ENCODE measurements at regions not wholly inside any gene's neighbourhood (a gene's known extent, or its start where the extent isn't known, plus 50 kb on each side); places are given as distances from the start of the nearest gene placed in this dataset.

DNA sequence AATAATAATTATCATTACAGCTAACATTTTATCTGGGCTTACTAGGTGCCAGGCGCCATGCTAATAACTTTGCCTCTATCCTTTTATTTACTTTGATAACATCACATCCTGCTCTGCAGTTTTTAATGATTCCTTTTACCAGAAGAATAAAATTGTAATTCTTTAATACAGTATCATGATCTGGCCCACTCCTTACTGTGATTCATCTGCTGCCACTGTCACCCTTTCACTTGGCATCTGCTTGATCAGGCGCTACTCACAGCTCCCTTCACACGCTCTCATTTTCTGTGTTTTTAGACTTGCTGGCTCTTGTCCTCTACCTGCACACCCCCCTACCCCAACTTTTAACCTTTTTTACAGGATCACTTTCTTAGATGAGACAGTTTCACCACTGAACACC lies 167.5 kb downstream of the NTMT2 start:
- no peak for DNase-seq (ENCODE audit: low read depth in 2 of 2)

DNA sequence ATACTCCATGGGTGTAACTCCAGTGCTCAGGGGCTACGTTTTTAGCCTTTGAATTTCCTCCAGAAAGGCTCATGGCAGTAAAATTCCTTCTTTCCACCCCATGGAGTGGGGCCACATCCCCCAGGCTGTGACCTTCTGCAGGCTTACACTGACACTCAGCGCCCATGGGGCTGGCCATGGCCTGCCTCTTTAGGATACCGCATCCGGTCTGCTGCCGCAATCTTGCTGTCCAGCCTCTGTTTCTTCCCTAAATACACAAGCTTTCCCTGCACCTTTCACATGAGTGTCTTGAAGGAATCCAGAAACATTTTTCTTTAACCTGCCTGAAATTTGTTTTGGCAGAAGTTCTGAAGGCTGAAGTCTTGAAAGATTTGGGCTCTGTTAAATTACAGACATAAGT lies 170.5 kb downstream of the NTMT2 start:
- DNase-seq (ENCODE audit: low read depth in 2 of 2): no peak

DNA sequence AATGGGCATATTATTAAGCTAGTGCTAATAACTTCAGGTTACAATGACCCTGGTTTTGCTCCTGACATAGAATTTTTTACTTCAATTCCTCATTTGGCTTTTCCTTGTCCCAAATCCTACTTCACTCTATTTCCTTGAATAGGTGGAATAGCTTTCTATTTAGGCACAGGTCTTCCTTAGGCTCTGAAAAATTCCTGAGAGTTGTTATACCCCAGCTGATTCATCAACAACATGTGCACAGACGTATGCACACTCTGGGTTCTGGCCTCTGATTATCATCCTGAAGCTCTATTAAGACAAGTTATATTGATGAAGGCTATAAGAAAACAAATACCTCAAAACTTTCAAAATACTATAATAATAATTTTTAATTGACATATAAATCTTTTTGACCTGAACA lies 172.4 kb downstream of the NTMT2 start:
- DNase-seq (ENCODE audit: low read depth in 2 of 2): no peak

GRCh38 chr1:170318736-170319135 lies 173.0 kb downstream of the NTMT2 start:
- DNase-seq (ENCODE audit: low read depth in 2 of 2): no peak

GRCh38 chr1:170321113-170321512 lies 175.4 kb downstream of the NTMT2 start:
- no peak for DNase-seq (ENCODE audit: low read depth in 2 of 2)

GRCh38 chr1:170326186-170326585 lies 180.4 kb downstream of the NTMT2 start:
- DNase-seq (ENCODE audit: low read depth in 2 of 2): no peak

GRCh38 chr1:170332801-170333200 lies 187.0 kb downstream of the NTMT2 start:
- DNase-seq (ENCODE audit: low read depth in 2 of 2): no peak

DNA sequence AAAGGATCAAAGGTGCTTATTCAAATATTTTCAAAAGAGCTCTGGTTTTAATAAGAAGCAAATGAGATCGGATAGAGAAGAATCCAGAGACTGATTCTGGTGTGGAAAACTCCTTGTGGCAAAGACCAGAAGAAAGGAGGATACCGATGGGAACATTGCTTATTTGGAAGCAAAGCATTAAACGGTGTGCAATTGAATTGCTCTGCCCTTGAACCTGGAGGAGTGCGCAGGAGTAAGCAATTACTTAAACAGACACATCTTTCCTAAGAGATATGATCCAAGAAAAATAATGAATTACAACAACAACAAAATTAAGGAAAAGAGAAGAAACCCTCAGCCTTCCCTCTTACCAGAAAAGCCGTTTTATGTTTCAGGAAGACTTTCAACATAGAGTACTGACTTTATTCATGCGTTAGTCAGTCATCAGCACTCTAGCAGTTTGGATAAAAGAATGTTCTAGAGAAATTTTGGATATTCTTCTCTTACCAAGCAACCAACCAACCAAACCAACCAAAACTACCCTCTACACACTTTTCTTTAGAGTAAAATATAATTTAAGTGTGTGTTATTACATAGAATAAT lies 191.7 kb downstream of the NTMT2 start:
- DNase-seq (ENCODE audit: low read depth in 2 of 2): no peak

- DNase-seq (ENCODE audit: low read depth in 2 of 2): no peak
These were observed 192.4 kb upstream of the GORAB start for GRCh38 chr1:170339534-170339933.

DNA sequence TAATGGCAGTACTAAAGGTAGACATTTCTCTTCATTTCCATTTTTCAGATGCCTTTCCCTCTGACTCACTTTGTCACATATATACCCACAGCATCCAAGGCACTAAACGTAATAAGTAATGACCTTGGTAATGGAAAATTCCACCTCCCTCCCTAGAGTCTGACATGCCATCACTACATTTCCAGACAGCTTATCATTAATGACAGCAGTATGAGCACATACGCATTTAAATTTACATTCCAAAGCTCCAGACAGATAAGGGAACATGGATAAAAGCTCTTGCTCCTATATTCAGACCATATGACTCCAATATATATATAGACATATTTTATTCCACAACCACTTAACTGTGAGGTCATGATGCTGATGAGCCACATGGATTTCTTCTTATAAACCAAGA lies 191.7 kb upstream of the GORAB start:
- no peak for DNase-seq (ENCODE audit: low read depth in 2 of 2)

- no peak for DNase-seq (ENCODE audit: low read depth in 2 of 2)
These were observed 180.5 kb upstream of the GORAB start for GRCh38 chr1:170351366-170351946.

DNA sequence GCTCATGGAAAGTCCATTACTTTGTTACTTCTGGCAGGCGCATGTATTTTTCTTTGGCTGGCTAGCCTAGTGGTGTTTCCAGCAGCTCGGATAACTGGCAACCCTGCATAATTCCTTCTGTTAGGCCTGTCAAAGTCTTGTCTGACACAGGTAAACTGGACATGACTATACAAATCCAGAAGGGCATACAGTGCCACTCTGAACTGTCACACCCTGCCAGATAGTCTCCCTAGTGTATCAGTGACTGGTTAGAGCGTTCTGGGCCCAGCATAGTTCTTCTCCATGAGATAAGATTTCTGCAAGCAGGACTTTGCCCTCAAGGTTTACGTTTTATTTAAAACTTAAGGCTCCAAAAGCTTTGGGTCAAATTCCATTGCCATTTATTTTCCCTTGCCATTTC lies 177.7 kb upstream of the GORAB start:
- no peak for DNase-seq (ENCODE audit: low read depth in 2 of 2)

DNA sequence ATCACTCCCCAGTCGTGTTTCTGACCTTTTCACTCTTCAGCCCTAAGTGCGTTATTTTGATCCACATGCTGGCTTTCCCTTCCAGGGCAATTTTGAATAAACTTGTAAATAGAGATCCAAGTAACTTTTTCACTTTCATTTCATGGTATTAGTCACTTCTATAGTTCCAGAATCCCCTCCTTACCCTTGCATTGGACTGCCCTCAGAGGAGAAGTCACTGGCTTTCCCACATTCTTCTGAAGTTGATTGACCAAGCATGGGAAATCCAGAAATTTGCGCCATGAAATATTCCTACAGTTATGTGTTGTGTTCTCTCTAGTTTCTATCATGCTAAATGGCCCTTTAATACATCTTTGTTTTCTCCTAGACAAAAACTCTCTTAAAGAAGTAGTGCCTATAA lies 177.3 kb upstream of the GORAB start:
- DNase-seq (ENCODE audit: low read depth in 2 of 2): no peak

DNA sequence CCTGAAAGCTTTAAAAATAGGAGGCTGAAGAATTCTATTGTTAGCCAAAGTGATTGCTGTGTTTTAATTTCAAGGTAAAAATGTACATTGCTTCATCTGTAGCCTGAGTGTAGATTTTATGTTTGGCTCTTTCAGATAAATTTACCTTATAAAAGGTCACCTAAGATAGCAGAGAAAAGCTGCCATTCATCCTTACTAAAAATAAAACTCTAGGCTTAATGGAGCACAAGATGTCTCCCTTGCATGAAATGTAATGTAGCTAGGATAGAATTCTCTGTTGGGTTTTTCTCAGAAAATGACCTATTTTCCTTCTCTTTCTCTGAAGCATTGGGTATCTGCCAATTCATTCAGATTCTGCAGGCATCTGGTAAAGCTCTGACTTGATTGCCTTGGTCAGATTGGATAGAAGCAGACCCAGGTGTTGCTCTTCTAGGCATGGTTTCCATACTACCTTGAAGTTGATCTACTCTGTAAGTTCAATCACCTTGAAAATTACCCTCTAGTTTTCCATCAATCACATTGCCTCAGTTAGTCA lies 176.6 kb upstream of the GORAB start:
- no peak for DNase-seq (ENCODE audit: low read depth in 2 of 2)

GRCh38 chr1:170356585-170356984 lies 175.4 kb upstream of the GORAB start:
- DNase-seq (ENCODE audit: low read depth in 2 of 2): no peak

- no peak for DNase-seq (ENCODE audit: low read depth in 2 of 2)
These were observed 174.2 kb upstream of the GORAB start for GRCh38 chr1:170357750-170358149.

DNA sequence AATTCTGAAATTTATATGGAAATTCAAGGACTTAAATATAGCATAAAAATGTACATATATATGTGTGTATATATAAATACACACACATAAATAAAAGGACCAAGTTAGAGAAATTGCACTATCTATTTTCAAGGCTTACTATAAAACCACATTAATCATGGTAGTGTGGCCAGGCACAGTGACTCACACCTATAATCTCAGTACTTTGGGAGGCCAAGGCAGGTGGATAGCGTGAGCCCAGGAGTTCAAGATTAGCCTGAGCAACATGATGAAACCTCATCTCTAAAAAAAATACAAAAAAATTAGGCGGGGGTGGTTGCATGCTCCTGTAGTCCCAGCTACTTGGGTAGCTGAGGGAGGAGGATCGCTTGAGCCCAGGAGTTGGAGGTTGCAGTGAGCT lies 171.4 kb upstream of the GORAB start:
- no peak for DNase-seq (ENCODE audit: low read depth in 2 of 2)

DNA sequence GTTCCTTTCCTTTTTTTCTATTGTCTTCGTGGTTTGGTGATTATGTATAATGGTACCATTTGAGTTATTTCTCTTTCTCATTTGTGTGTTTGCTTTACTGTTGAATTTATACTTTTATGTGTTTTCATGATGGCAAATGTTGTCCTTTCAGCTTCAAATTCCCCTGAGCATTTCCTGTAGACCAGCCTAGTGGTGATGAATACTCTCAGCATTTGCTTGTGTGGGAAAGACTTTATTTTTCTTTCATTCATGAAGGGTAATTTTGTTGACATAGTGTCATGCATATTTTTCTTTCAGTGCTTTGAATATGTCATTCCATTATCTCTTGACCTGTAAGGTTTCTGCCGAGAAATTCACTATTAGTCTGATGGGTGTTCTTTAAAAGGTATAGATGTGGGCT lies 166.6 kb upstream of the GORAB start:
- no peak for DNase-seq (ENCODE audit: low read depth in 2 of 2)

DNA sequence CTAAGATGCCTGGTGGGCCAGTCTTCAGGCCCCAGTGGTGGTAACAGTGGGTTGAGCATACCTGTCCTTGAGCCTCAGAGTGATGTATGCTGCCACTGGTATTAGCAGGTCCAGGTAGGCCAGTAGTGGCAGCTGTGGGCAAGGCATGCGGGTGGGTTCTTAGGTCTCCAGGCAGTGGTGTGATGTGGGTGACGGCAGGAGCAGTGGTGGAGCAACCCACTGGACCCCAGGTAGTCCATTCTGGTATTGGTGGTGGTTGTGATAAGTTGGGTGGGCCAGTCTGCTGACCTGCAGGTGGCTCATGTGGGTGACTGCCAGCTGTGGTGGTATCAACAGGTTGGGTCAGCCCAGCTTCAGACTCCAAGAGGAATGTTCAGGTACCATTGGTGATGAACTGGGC lies 165.0 kb upstream of the GORAB start:
- DNase-seq (ENCODE audit: low read depth in 2 of 2): no peak

- DNase-seq (ENCODE audit: low read depth in 2 of 2): no peak
These were observed 164.4 kb upstream of the GORAB start for GRCh38 chr1:170367615-170368014.

DNA sequence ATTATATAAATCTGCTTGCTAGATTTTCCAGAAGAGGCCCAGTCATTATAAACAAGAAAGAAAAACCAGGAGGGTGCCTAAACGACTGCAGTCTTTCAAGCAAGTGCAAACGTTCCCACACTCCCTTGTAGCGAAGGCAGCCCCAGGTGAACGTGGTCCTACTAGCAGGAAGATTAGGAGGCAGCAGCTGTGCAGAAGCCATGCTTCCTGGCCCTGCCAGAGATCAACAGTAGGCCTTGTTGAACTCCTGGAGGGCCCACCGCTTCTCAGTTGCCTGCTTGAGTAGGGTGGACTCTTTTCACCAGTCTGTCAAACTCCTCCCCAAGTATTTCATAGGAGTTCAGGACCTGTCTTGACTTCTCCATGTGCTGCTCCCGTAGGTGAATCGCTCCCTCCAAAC lies 163.0 kb upstream of the GORAB start:
- DNase-seq (ENCODE audit: low read depth in 2 of 2): no peak

GRCh38 chr1:170369417-170369816 lies 162.5 kb upstream of the GORAB start:
- DNase-seq (ENCODE audit: low read depth in 2 of 2): no peak

- no peak for DNase-seq (ENCODE audit: low read depth in 2 of 2)
These were observed 161.9 kb upstream of the GORAB start for GRCh38 chr1:170370087-170370486.

Measured in stimulated activated CD8-positive, alpha-beta memory T cell treated with anti-CD3 and anti-CD28 coated beads, Interleukin-2, amount 100 ng/mL, for 48 hours (primary cell).